ENCODE measurements at regions not wholly inside any gene's neighbourhood (a gene's known extent, or its start where the extent isn't known, plus 50 kb on each side); places are given as distances from the start of the nearest gene placed in this dataset.
"Not testable (repeated sequence)": the region's sequence is repeated elsewhere in the genome, so short reads cannot be mapped to it uniquely, and the experiment has no call there.

DNA sequence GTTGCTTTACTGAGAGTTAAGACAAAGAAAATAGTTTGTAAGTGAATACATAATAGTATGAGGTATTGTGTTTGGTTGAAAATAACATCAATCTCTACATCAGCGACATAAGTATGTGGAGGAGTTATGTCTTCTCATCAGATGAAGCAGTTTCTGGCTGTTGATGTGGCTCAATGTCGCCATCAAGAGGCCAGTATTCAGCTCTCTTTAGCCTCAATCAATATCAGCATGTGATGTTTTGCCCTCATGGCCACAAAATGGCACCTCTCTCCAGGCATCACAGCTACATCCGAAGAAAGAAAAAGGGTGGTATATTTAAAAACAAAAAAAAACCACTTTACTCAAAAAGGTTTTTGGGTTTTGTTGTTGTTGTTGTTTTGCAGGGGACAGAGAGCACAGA lies 302.3 kb upstream of the TMEM132C start:
- ChIA-PET POLR2A (no interaction called here), CTCF (no interaction called here)
- no peak overlapping the region for H3K27ac ChIP-seq (ENCODE audit: low read depth, low read length)
- DNase-seq (ENCODE audit: low read depth, low spot score), result no peak
- TF ChIP-seq, protein P1, sequence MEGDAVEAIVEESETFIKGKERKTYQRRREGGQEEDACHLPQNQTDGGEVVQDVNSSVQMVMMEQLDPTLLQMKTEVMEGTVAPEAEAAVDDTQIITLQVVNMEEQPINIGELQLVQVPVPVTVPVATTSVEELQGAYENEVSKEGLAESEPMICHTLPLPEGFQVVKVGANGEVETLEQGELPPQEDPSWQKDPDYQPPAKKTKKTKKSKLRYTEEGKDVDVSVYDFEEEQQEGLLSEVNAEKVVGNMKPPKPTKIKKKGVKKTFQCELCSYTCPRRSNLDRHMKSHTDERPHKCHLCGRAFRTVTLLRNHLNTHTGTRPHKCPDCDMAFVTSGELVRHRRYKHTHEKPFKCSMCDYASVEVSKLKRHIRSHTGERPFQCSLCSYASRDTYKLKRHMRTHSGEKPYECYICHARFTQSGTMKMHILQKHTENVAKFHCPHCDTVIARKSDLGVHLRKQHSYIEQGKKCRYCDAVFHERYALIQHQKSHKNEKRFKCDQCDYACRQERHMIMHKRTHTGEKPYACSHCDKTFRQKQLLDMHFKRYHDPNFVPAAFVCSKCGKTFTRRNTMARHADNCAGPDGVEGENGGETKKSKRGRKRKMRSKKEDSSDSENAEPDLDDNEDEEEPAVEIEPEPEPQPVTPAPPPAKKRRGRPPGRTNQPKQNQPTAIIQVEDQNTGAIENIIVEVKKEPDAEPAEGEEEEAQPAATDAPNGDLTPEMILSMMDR (IDR thresholded peaks at IDR 0.05; ENCODE audit: low read depth, low read length), result no peak
- no peaks in the 10 kb centered on the region for H3K27me3 ChIP-seq (ENCODE audit: control insufficient read depth, insufficient read depth, low read length)
- peaks cover 23% of the 10 kb centered on the region for H3K9me3 ChIP-seq (ENCODE audit: control insufficient read depth, insufficient read depth, low read length)
- H3K4me3 ChIP-seq (ENCODE audit: low read depth, low read length), result no peak overlapping the region

DNA sequence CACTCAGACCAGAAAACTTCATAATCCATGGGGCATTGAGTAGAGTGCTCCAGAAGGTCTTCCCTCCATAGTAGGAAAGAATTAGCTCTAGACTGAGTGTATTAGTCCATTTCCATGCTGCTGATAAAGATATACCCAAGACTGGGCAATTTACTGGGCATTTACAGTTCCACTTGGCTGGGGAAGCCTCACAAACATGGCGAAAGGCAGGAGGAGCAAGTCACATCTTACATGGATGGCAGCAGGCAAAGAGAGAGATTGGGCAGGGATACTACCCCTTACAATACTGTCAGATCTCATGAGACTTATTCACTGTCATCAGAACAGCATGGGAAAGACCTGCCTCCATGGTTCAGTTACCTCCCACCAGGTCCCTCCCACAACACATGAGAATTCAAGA lies 300.6 kb upstream of the TMEM132C start:
- POLR2A ChIA-PET, result no interaction called here
- Histone ChIP-seq H3K9me3 (ENCODE audit: control insufficient read depth, insufficient read depth, low read length) (peaks cover 19% of the 10 kb centered on the region), H3K4me3 (ENCODE audit: low read depth, low read length) (no peak overlapping the region), H3K27ac (ENCODE audit: low read depth, low read length) (no peak overlapping the region), H3K27me3 (ENCODE audit: control insufficient read depth, insufficient read depth, low read length) (no peaks in the 10 kb centered on the region)
- DNase-seq (ENCODE audit: low read depth, low spot score), result no peak
- CTCF ChIA-PET, result no interaction called here
- TF ChIP-seq, protein P1 (IDR thresholded peaks at IDR 0.05; ENCODE audit: low read depth, low read length), result no peak

DNA sequence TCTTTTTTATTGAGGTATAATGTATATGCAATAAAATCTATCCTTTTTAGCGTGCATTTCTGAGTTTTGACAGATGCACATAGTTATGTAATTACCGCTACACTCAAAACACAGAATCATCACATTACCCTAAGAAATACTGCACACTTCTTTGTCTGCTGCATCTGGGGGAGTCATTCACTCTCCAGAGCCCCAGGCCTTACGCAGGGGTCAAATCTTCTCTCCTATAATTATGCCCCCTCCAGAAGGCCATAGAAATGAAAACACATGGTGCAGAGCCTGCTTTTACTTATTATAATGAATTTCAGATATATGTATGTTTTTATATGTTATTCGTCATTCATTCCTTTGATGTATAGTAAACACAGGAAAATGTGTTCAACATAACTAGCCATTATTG lies 296.5 kb upstream of the TMEM132C start:
- no peaks in the 10 kb centered on the region for H3K27me3 ChIP-seq (ENCODE audit: control insufficient read depth, insufficient read depth, low read length)
- ChIA-PET CTCF (no interaction called here), POLR2A (no interaction called here)
- DNase-seq (ENCODE audit: low read depth, low spot score), result no peak
- TF ChIP-seq, protein P1 (IDR thresholded peaks at IDR 0.05; ENCODE audit: low read depth, low read length), result no peak
- no peak overlapping the region for H3K27ac ChIP-seq (ENCODE audit: low read depth, low read length)
- no peak overlapping the region for H3K4me3 ChIP-seq (ENCODE audit: low read depth, low read length)
- peaks cover 15% of the 10 kb centered on the region; the same call in 1 of the 2 replicates for H3K9me3 ChIP-seq (ENCODE audit: control insufficient read depth, insufficient read depth, low read length)

DNA sequence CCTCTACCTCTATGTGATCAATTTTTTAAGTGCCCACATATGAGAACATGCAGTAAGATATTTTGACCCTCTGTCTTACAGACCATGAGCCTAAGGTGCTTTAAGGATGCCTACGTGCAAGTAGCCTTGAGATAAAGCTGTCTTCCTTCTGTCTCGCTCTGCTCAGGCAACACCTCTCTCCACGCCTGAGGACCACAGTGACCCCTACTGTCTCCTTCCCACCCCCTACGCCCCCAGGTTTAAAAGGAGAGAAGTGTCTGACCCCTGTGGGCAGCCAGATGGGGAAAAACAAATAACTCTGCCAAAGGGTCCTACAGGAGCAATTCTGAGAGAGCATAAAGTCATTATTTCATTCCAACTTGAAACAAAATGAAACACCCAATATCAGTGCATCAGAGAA lies 286.4 kb upstream of the TMEM132C start:
- DNase-seq (ENCODE audit: low read depth, low spot score), result no peak
- TF ChIP-seq, protein P1 (IDR thresholded peaks at IDR 0.05; ENCODE audit: low read depth, low read length), result no peak
- Histone ChIP-seq H3K4me3 (ENCODE audit: low read depth, low read length) (no peak overlapping the region), H3K27me3 (ENCODE audit: control insufficient read depth, insufficient read depth, low read length) (no peaks in the 10 kb centered on the region), H3K9me3 (ENCODE audit: control insufficient read depth, insufficient read depth, low read length) (peaks cover 33% of the 10 kb centered on the region), H3K27ac (ENCODE audit: low read depth, low read length) (no peak overlapping the region)
- ChIA-PET POLR2A (no interaction called here), CTCF (no interaction called here)

DNA sequence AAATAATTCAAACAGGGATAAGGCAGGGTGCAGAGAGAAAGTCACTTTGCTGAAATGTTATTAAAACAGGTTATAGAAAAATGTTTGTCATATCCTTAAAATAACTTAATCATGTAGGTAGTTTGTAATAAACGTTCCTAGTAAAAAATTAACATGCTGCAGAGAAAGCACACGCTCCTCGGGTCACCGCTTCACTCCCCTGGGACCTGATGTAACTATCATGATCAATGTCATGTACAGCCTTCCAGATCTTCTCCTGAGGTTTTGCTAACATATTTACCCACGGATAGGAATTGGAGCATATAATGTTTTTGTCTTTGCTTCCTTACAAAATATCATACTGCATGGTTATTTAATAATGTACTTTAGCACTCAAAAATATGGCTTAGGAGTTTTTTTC lies 285.1 kb upstream of the TMEM132C start:
- no peak overlapping the region for H3K4me3 ChIP-seq (ENCODE audit: low read depth, low read length)
- peaks cover 40% of the 10 kb centered on the region for H3K9me3 ChIP-seq (ENCODE audit: control insufficient read depth, insufficient read depth, low read length)
- POLR2A ChIA-PET, result no interaction called here
- DNase-seq (ENCODE audit: low read depth, low spot score), result no peak
- no peaks in the 10 kb centered on the region for H3K27me3 ChIP-seq (ENCODE audit: control insufficient read depth, insufficient read depth, low read length)
- TF ChIP-seq, protein P1 (IDR thresholded peaks at IDR 0.05; ENCODE audit: low read depth, low read length), result no peak
- H3K27ac ChIP-seq (ENCODE audit: low read depth, low read length), result no peak overlapping the region
- CTCF ChIA-PET, result no interaction called here

DNA sequence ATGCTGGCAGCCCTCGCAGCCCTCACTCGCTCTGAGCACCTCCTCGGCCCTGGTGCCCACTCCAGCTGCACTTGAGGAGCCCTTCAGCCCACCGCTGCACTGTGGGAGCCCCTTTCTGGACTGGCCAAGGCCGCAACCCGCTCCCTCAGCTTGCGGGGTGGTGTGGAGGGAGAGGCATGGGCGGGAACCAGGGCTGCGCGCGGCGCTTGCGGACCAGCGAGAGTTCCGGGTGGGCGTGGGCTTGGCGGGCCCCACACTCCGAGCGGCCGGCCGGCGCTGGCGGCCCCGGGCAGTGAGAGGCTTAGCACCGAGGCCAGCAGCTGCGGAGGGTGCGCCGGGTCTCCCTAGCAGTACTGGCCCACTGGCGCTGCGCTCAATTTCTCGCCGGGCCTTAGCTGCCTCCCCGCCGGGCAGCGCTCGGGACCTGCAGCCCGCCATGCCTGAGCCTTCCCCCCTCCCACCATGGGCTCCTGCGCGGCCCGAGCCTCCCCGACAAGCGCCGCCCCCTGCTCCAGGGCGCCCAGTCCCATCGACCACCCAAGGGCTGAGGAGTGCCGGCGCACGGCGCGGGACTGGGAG lies 283.7 kb upstream of the TMEM132C start:
- CTCF ChIA-PET; H3K27me3 ChIP-seq (ENCODE audit: control insufficient read depth, insufficient read depth, low read length); H3K4me3 ChIP-seq (ENCODE audit: low read depth, low read length); H3K27ac ChIP-seq (ENCODE audit: low read depth, low read length); POLR2A ChIA-PET; DNase-seq (ENCODE audit: low read depth, low spot score): not testable (repeated sequence)
- peaks cover 37% of the 10 kb centered on the region for H3K9me3 ChIP-seq (ENCODE audit: control insufficient read depth, insufficient read depth, low read length)
